GM21447 (cell line): ENCODE measurements at regions not wholly inside any gene's neighbourhood (a gene's known extent, or its start where the extent isn't known, plus 50 kb on each side); places are given as distances from the start of the nearest gene placed in this dataset.

Experiments
- ATAC-seq: cut with Tn5 transposase; IDR thresholded peaks from one replicate; pipeline ENCODE4 v1.9.1; 2021; ENCODE audit not compliant: unreplicated experiment

- no peak for ATAC-seq
These were observed 507.8 kb downstream of the CD83 start for GRCh38 chr6:14625173-14625895.

- ATAC-seq = no peak
These were observed 509.0 kb downstream of the CD83 start for GRCh38 chr6:14626556-14626955.

- no peak for ATAC-seq
These were observed 512.4 kb downstream of the CD83 start for GRCh38 chr6:14630016-14630415.

- no peak for ATAC-seq
These were observed 515.9 kb downstream of the CD83 start for GRCh38 chr6:14633479-14633878.

- ATAC-seq = no peak
These were observed 516.5 kb downstream of the CD83 start for GRCh38 chr6:14634072-14634471.

- no peak for ATAC-seq
These were observed 517.6 kb downstream of the CD83 start for GRCh38 chr6:14635195-14635594.

GRCh38 chr6:14635934-14636591 lies 518.5 kb downstream of the CD83 start:
- ATAC-seq = no peak

- ATAC-seq = no peak
These were observed 520.9 kb downstream of the CD83 start for GRCh38 chr6:14638435-14638905.

- no peak for ATAC-seq
These were observed 521.6 kb downstream of the CD83 start for GRCh38 chr6:14638906-14639761.

GRCh38 chr6:14639983-14640599 lies 522.5 kb downstream of the CD83 start:
- no peak for ATAC-seq

GRCh38 chr6:14640631-14641030 lies 523.1 kb downstream of the CD83 start:
- ATAC-seq = no peak

GRCh38 chr6:14641423-14642135 lies 524.0 kb downstream of the CD83 start:
- no peak for ATAC-seq

- ATAC-seq = no peak
These were observed 524.5 kb downstream of the CD83 start for GRCh38 chr6:14642136-14642505.

- ATAC-seq = no peak
These were observed 525.3 kb downstream of the CD83 start for GRCh38 chr6:14642842-14643241.

GRCh38 chr6:14644381-14644780 lies 526.8 kb downstream of the CD83 start:
- no peak for ATAC-seq

GRCh38 chr6:14645221-14645620 lies 527.6 kb downstream of the CD83 start:
- ATAC-seq = no peak

GRCh38 chr6:14645841-14646240 lies 528.3 kb downstream of the CD83 start:
- ATAC-seq = no peak

GRCh38 chr6:14646371-14646770 lies 528.8 kb downstream of the CD83 start:
- ATAC-seq = no peak

- no peak for ATAC-seq
These were observed 529.8 kb downstream of the CD83 start for GRCh38 chr6:14647357-14647756.

- ATAC-seq = no peak
These were observed 535.0 kb downstream of the CD83 start for GRCh38 chr6:14652536-14652935.
